Activated naive CD8-positive, alpha-beta T cell treated with anti-CD3 and anti-CD28 coated beads, Interleukin-2, amount 50 U/mL, for 24 hours (primary cell): ENCODE measurements at regions not wholly inside any gene's neighbourhood (a gene's known extent, or its start where the extent isn't known, plus 50 kb on each side); places are given as distances from the start of the nearest gene placed in this dataset.
A peak's percentile ranks its signal among the peaks of the same experiment; 100 is the strongest.

Experiments used
- ATAC-seq: fragments of 150-1000 bp; cut with Tn5 transposase; one replicate; pipeline ENCODE4 v1.10.0; 2021
- DNase-seq: peaks from one replicate; pipeline ENCODE4 v3.0.0; 2021
- H3K27ac Mint-ChIP-seq: one replicate; pipeline ENCODE4 v1.8.0; 2021; ENCODE audit warnings: mild to moderate bottlenecking, mixed read lengths
- H3K27me3 Mint-ChIP-seq: one replicate; pipeline ENCODE4 v1.8.0; 2021; ENCODE audit warnings: mixed read lengths
- H3K36me3 Mint-ChIP-seq: one replicate; pipeline ENCODE4 v1.8.0; 2021; ENCODE audit warnings: low read depth, mixed read lengths
- H3K4me1 Mint-ChIP-seq: one replicate; pipeline ENCODE4 v1.8.0; 2021; ENCODE audit warnings: mixed read lengths
- H3K4me3 Mint-ChIP-seq: one replicate; pipeline ENCODE4 v1.8.0; 2021; ENCODE audit warnings: mild to moderate bottlenecking, moderate library complexity, mixed read lengths
- H3K9me3 Mint-ChIP-seq: one replicate; pipeline ENCODE4 v1.8.0; 2021; ENCODE audit warnings: mixed read lengths

- Mint-ChIP-seq H3K9me3 (peaks cover 7% of the 10 kb centered on the region), H3K27me3 (peaks cover 3% of the 10 kb centered on the region), H3K4me1 (no peaks in the 10 kb centered on the region), H3K36me3 (no peaks in the 10 kb centered on the region), H3K27ac (no peak overlapping the region), H3K4me3 (no peak overlapping the region)
- ATAC-seq (no peak), DNase-seq (no peak)
Observed at GRCh38 chr21:41095983-41096382, 72.0 kb upstream of the BACE2 start.

DNA sequence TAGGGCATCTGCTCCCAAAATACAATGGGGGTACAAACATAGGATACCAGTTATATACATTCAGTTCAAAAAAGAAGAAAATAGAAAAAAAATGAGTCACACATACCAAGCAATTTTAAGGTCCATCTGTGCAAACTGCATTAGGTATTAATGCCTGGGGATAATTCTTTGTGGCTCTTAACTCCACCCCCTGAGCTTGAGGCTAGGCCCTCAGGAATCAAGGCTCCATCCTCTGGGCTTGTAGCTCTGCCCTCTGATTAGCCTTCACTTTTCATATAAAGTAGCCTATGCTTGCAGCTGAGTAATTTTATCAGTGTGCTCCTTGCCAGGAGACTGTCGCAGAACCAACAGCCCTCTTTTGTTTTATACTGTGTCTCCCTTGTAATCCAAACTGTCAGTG, 69.9 kb upstream of the BACE2 start:
- ATAC-seq (no peak), DNase-seq (no peak)
- Mint-ChIP-seq H3K4me1 (no peaks in the 10 kb centered on the region), H3K9me3 (peaks cover 7% of the 10 kb centered on the region), H3K27ac (no peak overlapping the region), H3K36me3 (no peaks in the 10 kb centered on the region), H3K4me3 (no peak overlapping the region), H3K27me3 (peaks cover 3% of the 10 kb centered on the region)

- no peak for DNase-seq
- H3K9me3 Mint-ChIP-seq: peaks cover 7% of the 10 kb centered on the region
- H3K27ac Mint-ChIP-seq: no peak overlapping the region
- peaks cover 3% of the 10 kb centered on the region for H3K27me3 Mint-ChIP-seq
- H3K4me3 Mint-ChIP-seq: no peak overlapping the region
- H3K36me3 Mint-ChIP-seq: no peaks in the 10 kb centered on the region
- ATAC-seq: no peak
- no peaks in the 10 kb centered on the region for H3K4me1 Mint-ChIP-seq
Observed at GRCh38 chr21:41098481-41099042, 69.4 kb upstream of the BACE2 start.

GRCh38 chr21:41100826-41101550, 67.0 kb upstream of the BACE2 start:
- Mint-ChIP-seq H3K27ac (no peak overlapping the region), H3K27me3 (peaks cover 12% of the 10 kb centered on the region), H3K36me3 (no peaks in the 10 kb centered on the region), H3K4me1 (no peaks in the 10 kb centered on the region), H3K4me3 (no peak overlapping the region), H3K9me3 (peaks cover 7% of the 10 kb centered on the region)
- DNase-seq (no peak), ATAC-seq (no peak)

DNA sequence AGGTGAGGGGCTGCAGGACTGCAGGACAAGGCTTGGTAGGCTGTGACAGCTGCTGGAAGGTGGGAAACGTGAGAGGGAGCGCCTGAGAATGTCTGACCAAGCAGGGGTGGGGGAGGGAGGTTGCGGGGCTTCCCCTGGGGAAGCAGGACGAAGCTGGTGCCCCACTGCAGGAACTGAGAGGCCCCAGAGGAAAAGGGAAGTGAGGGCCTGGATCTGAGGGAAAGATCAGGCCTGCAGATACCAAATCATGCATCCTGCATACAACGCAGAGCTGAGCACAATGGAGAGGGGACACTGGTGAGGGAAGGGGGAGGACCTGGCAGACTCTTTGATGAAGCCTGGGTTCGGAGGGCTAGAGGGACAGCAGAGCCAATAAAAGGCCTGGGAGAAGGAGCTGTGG, 65.7 kb upstream of the BACE2 start:
- ATAC-seq (no peak), DNase-seq (no peak)
- Mint-ChIP-seq H3K27me3 (peaks cover 11% of the 10 kb centered on the region), H3K27ac (no peak overlapping the region), H3K36me3 (no peaks in the 10 kb centered on the region), H3K4me1 (no peaks in the 10 kb centered on the region), H3K4me3 (no peak overlapping the region), H3K9me3 (peaks cover 7% of the 10 kb centered on the region)

DNA sequence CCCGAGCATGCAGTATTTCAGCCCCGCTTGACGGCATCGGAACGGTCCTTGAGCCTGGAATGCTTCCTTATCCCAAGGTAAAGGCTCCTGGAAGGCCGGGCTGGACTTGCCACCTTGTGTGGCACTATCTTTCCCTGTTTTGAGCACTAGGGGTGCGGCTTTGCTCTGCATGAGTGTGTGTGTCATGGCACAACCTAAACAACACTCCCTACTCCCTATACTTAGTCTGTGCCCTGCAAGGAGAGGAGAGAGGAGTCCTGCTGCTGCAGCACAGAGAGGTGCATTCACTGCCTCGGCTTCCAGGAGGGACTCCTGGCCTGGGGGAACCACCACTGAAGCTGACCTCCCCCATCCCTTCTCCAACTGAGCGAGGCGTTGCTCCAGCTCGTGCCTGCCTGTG, 60.4 kb upstream of the BACE2 start:
- Mint-ChIP-seq H3K36me3 (no peaks in the 10 kb centered on the region), H3K9me3 (peaks cover 3% of the 10 kb centered on the region), H3K27me3 (peaks cover 14% of the 10 kb centered on the region), H3K4me1 (peaks cover 11% of the 10 kb centered on the region), H3K4me3 (no peak overlapping the region), H3K27ac (no peak overlapping the region)
- no peak for DNase-seq
- ATAC-seq: no peak

DNA sequence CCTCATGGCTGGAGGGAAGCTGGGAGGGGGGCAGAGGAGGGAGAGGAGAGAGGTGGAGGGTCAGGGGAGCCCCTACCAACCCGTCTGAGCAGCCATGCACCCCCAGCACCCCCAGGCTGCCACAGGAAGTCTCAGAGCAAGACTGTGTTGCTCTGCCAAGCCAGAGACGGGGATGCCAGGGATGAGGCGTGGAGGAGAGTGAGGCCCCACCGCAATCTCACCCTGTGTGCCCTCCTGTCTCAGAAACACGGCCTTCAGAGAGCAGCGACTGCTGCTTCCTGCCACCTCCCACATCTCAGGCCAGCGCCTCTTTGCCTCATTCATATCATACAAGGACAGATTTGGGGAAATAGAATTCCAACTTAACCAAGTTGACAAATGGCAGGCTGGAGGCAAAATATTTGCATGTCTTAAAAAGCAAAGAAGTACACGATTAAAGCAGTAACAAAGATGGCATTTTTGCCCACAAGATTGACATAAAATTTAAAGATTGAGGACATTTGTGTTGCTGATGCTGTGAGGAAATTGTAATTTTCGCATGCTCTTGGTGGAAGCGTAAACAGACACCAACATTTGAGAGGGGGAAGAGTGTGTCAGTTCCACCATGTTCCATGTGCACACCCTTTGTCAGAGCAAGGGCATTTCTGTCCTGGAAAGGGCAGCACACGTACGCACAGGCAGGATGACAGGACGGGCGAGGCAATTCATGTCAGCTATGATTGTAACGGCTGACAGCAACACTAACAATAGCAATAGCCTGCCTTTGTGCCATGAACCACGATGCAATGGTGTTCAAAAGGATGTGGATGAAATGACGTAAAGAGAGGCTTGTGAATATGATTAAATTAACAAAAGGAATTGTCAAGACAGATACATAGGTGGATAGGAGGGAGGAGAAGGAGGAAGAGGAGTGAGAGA, 59.0 kb upstream of the BACE2 start:
- Mint-ChIP-seq H3K9me3 (peaks cover 3% of the 10 kb centered on the region), H3K36me3 (no peaks in the 10 kb centered on the region), H3K27me3 (peaks cover 14% of the 10 kb centered on the region), H3K4me1 (peaks cover 21% of the 10 kb centered on the region), H3K27ac (no peak overlapping the region), H3K4me3 (no peak overlapping the region)
- ATAC-seq (no peak), DNase-seq (no peak)

DNA sequence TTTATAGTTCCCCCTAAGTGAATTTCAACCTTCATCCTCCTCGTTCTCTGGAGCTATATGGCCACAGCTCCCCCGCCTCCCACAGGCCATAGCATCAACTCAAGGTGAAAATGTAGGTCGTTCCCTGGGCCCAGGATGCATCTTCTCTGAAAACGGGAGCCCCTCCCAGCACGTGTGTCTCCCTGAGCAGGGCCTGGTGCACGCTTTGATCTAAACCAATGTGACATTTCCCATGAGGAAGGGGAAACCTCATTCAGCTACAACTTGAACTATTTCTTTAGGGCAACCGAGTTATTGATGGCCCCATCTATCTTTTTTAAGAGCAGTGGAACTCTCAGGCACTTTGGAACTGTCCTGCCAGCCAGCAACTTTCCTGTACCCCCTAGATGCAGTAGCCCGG, 57.8 kb upstream of the BACE2 start:
- Mint-ChIP-seq H3K27me3 (peaks cover 5% of the 10 kb centered on the region), H3K9me3 (peaks cover 3% of the 10 kb centered on the region), H3K27ac (no peak overlapping the region), H3K36me3 (no peaks in the 10 kb centered on the region), H3K4me1 (peaks cover 21% of the 10 kb centered on the region), H3K4me3 (no peak overlapping the region)
- ATAC-seq (no peak), DNase-seq (no peak)

- Mint-ChIP-seq H3K27me3 (peaks cover 4% of the 10 kb centered on the region), H3K4me1 (peaks cover 21% of the 10 kb centered on the region), H3K4me3 (no peak overlapping the region), H3K9me3 (peaks cover 3% of the 10 kb centered on the region), H3K27ac (no peak overlapping the region), H3K36me3 (no peaks in the 10 kb centered on the region)
- DNase-seq (no peak), ATAC-seq (no peak)
Observed at GRCh38 chr21:41110664-41111063, 57.3 kb upstream of the BACE2 start.

GRCh38 chr21:41111681-41112080, 56.3 kb upstream of the BACE2 start:
- Mint-ChIP-seq H3K9me3 (peaks cover 3% of the 10 kb centered on the region), H3K36me3 (no peaks in the 10 kb centered on the region), H3K27ac (no peak overlapping the region), H3K27me3 (peaks cover 4% of the 10 kb centered on the region), H3K4me3 (no peak overlapping the region), H3K4me1 (peaks cover 21% of the 10 kb centered on the region)
- DNase-seq: no peak
- ATAC-seq: no peak

- Mint-ChIP-seq H3K4me3 (peak overlapping the region; percentile 51), H3K9me3 (peaks cover 3% of the 10 kb centered on the region), H3K4me1 (peaks cover 21% of the 10 kb centered on the region), H3K36me3 (no peaks in the 10 kb centered on the region), H3K27me3 (peaks cover 3% of the 10 kb centered on the region), H3K27ac (no peak overlapping the region)
- no peak for ATAC-seq
- DNase-seq: no peak
Observed at GRCh38 chr21:41112740-41113692, 54.9 kb upstream of the BACE2 start.

DNA sequence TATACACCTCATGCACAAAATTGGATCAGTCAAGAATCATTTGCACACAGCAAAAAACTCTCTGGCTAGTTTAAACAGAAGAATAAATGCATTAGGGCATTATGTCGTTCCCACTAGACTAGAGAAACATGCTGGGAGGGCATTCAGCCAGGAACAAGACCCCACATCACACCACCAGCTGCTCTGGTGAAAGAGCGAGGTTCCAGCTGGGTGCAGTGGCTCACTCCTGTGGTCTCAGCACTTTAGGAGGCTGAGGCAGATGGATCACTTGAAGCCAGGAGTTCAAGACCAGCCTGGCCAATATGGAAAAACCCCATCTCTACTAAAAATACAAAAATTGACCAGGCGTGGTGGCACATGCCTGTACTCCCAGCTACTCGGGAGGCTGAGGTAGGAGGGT, 52.1 kb upstream of the BACE2 start:
- Mint-ChIP-seq H3K4me3 (no peak overlapping the region), H3K27ac (no peak overlapping the region), H3K36me3 (no peaks in the 10 kb centered on the region), H3K27me3 (peaks cover 7% of the 10 kb centered on the region), H3K4me1 (peaks cover 21% of the 10 kb centered on the region), H3K9me3 (peaks cover 3% of the 10 kb centered on the region)
- DNase-seq (no peak), ATAC-seq (no peak)
